SK-N-MC (cell line): ENCODE measurements at regions not wholly inside any gene's neighbourhood (a gene's known extent, or its start where the extent isn't known, plus 50 kb on each side); places are given as distances from the start of the nearest gene placed in this dataset.

Source experiments
- EZH2 ChIP-seq: fragments of 200-600 bp; sonication (generic); IDR thresholded peaks from one replicate; pipeline ENCODE4 v1.6.1; 2017; ENCODE audit warnings: antibody characterized with exemption
- FOXP2 ChIP-seq: optimal IDR thresholded peaks from 2 replicates; pipeline ENCODE3; 2011; ENCODE audit warnings: mild to moderate bottlenecking, moderate library complexity; ENCODE audit not compliant: insufficient read depth; ENCODE audit errors: extremely low read length, control extremely low read depth

- TF ChIP-seq EZH2 (no peak), FOXP2 (no peak)
Measured at GRCh38 chr13:34886121-34886875, 55.8 kb upstream of the NBEA start.
